HEK293 (cell line): ENCODE measurements at regions not wholly inside any gene's neighbourhood (a gene's known extent, or its start where the extent isn't known, plus 50 kb on each side); places are given as distances from the start of the nearest gene placed in this dataset.

Source experiments
- CTCF ChIA-PET: fragments of 350-600 bp; formaldehyde crosslinking; extraction: SDS; loops from one replicate; lab custom pipeline; 2021; ENCODE audit warnings: antibody characterized with exemption; lab: Yijun Ruan, JAX
- POLR2A ChIA-PET: fragments of 300-600 bp; formaldehyde crosslinking; extraction: SDS; loops from one replicate; lab custom pipeline; 2020; ENCODE audit warnings: antibody characterized with exemption, inconsistent platforms; lab: Yijun Ruan, JAX
- H3K27ac ChIP-seq: fragments of 200-500 bp; sonication (Bioruptor generic); 2 replicates; pipeline ENCODE4 v1.5.1; 2014; ENCODE audit warnings: low read depth, low read length, control low read depth, inconsistent platforms; ENCODE audit errors: extremely low read depth
- H3K36me3 ChIP-seq, 2 experiments: fragments of 200-500 bp in 1 of 2; sonication (Bioruptor generic) in 1 of 2; 1 replicate in 1 of 2; 2 replicates in 1 of 2; pipeline ENCODE4 v1.5.1; 2014 to 2017; ENCODE audit warnings: inconsistent platforms in 2 of 2, low read length in 2 of 2; ENCODE audit not compliant: control insufficient read depth in 2 of 2, insufficient read depth in 1 of 2
- H3K4me1 ChIP-seq: fragments of 200-500 bp; sonication (Bioruptor generic); 2 replicates; pipeline ENCODE4 v1.5.1; 2014; ENCODE audit warnings: mild to moderate bottlenecking, low read length, inconsistent platforms; ENCODE audit not compliant: control insufficient read depth, insufficient read depth
- H3K4me3 ChIP-seq: 2 replicates; pipeline ENCODE4 v1.5.1; 2011; ENCODE audit warnings: low read depth, mild to moderate bottlenecking, control low read depth, low read length, moderate library complexity
- H3K9me3 ChIP-seq: fragments of 200-500 bp; sonication (Bioruptor generic); 2 replicates; pipeline ENCODE4 v1.5.1; 2014; ENCODE audit warnings: low read depth, low read length, inconsistent platforms; ENCODE audit not compliant: control insufficient read depth, insufficient read depth
- KLF7 ChIP-seq: fragments of 450-650 bp; formaldehyde crosslinking; IDR thresholded peaks from 2 replicates; pipeline ENCODE4 v1.5.1; 2016; ENCODE audit warnings: missing biosample characterization, missing genetic modification characterization, borderline replicate concordance
- SP2 ChIP-seq: fragments of 450-650 bp; formaldehyde crosslinking; IDR thresholded peaks from 2 replicates; pipeline ENCODE4 v1.5.1; 2016; ENCODE audit warnings: missing biosample characterization, missing genetic modification characterization
- YY1 ChIP-seq: fragments of 450-650 bp; formaldehyde crosslinking; IDR thresholded peaks from 2 replicates; pipeline ENCODE4 v1.5.1; 2018; ENCODE audit warnings: missing biosample characterization, missing genetic modification characterization
- ZBTB21 ChIP-seq: fragments of 450-650 bp; formaldehyde crosslinking; IDR thresholded peaks from 2 replicates; pipeline ENCODE4 v1.5.1; 2017; ENCODE audit warnings: missing biosample characterization, missing genetic modification characterization
- ZFP3 ChIP-seq: fragments of 450-650 bp; formaldehyde crosslinking; IDR thresholded peaks from 2 replicates; pipeline ENCODE4 v1.5.1; 2016; ENCODE audit warnings: low read depth, missing biosample characterization, missing genetic modification characterization
- ZNF114 ChIP-seq: fragments of 450-650 bp; formaldehyde crosslinking; IDR thresholded peaks from 2 replicates; pipeline ENCODE4 v1.5.0; 2017; ENCODE audit warnings: missing biosample characterization, missing genetic modification characterization
- ZNF132 ChIP-seq: fragments of 450-650 bp; formaldehyde crosslinking; IDR thresholded peaks from 2 replicates; pipeline ENCODE4 v1.5.1; 2017; ENCODE audit warnings: missing biosample characterization, missing genetic modification characterization, borderline replicate concordance
- ZNF16 ChIP-seq: fragments of 450-650 bp; formaldehyde crosslinking; IDR thresholded peaks from 2 replicates; pipeline ENCODE4 v1.5.1; 2016; ENCODE audit warnings: low read depth, missing biosample characterization, missing genetic modification characterization
- ZNF302 ChIP-seq: fragments of 450-650 bp; formaldehyde crosslinking; IDR thresholded peaks from 2 replicates; pipeline ENCODE4 v1.5.1; 2016; ENCODE audit warnings: missing biosample characterization, missing genetic modification characterization, low read depth
- ZNF37A ChIP-seq: fragments of 450-650 bp; IDR thresholded peaks from 2 replicates; pipeline ENCODE4 v1.5.1; 2018; ENCODE audit warnings: missing biosample characterization, missing genetic modification characterization
- ZNF473 ChIP-seq: fragments of 450-650 bp; formaldehyde crosslinking; IDR thresholded peaks from 2 replicates; pipeline ENCODE4 v1.5.1; 2017; ENCODE audit warnings: missing biosample characterization, missing genetic modification characterization
- ZNF48 ChIP-seq: fragments of 450-650 bp; formaldehyde crosslinking; IDR thresholded peaks from 2 replicates; pipeline ENCODE4 v1.5.1; 2016; ENCODE audit warnings: missing biosample characterization, missing genetic modification characterization
- ZNF555 ChIP-seq: fragments of 450-650 bp; formaldehyde crosslinking; conservative IDR thresholded peaks from 2 replicates; pipeline ENCODE4 v1.5.1; 2017; ENCODE audit warnings: missing biosample characterization, mild to moderate bottlenecking, missing genetic modification characterization, inconsistent platforms
- ZNF600 ChIP-seq: fragments of 450-650 bp; formaldehyde crosslinking; IDR thresholded peaks from 2 replicates; pipeline ENCODE4 v1.5.1; 2016; ENCODE audit warnings: missing biosample characterization, missing genetic modification characterization
- ZNF777 ChIP-seq: fragments of 450-650 bp; formaldehyde crosslinking; IDR thresholded peaks from 2 replicates; pipeline ENCODE4 v1.5.1; 2017; ENCODE audit warnings: missing biosample characterization, missing genetic modification characterization, borderline replicate concordance
- ZSCAN16 ChIP-seq: fragments of 450-650 bp; formaldehyde crosslinking; IDR thresholded peaks from 2 replicates; pipeline ENCODE4 v1.5.1; 2016; ENCODE audit warnings: missing biosample characterization, missing genetic modification characterization
- TF ChIP-seq, protein P1 (sequence below): fragments of 450-650 bp; formaldehyde crosslinking; IDR thresholded peaks from 2 replicates; pipeline ENCODE4 v1.5.1; 2016; ENCODE audit warnings: missing biosample characterization, missing genetic modification characterization
- TF ChIP-seq, protein P2 (sequence below): fragments of 450-650 bp; formaldehyde crosslinking; IDR thresholded peaks from 2 replicates; pipeline ENCODE4 v1.5.1; 2016; ENCODE audit warnings: missing biosample characterization, missing genetic modification characterization, low read depth
- TF ChIP-seq, protein P3 (sequence below): fragments of 450-650 bp; IDR thresholded peaks from 2 replicates; pipeline ENCODE4 v1.5.1; 2018; ENCODE audit warnings: missing biosample characterization, missing genetic modification characterization
- TF ChIP-seq, protein P4 (sequence below): fragments of 450-650 bp; formaldehyde crosslinking; IDR thresholded peaks from 2 replicates; pipeline ENCODE4 v1.5.1; 2016; ENCODE audit warnings: missing biosample characterization, missing genetic modification characterization
- TF ChIP-seq, protein P5 (sequence below): fragments of 450-650 bp; formaldehyde crosslinking; IDR thresholded peaks from 2 replicates; pipeline ENCODE4 v1.5.1; 2016; ENCODE audit warnings: missing biosample characterization, missing genetic modification characterization
- TF ChIP-seq, protein P6 (sequence below): fragments of 450-650 bp; formaldehyde crosslinking; IDR thresholded peaks from 2 replicates; pipeline ENCODE4 v1.5.1; 2017; ENCODE audit warnings: missing biosample characterization, missing genetic modification characterization
- TF ChIP-seq, protein P7 (sequence below): fragments of 450-650 bp; formaldehyde crosslinking; IDR thresholded peaks from 2 replicates; pipeline ENCODE4; 2016; ENCODE audit warnings: missing biosample characterization, missing genetic modification characterization

DNA sequence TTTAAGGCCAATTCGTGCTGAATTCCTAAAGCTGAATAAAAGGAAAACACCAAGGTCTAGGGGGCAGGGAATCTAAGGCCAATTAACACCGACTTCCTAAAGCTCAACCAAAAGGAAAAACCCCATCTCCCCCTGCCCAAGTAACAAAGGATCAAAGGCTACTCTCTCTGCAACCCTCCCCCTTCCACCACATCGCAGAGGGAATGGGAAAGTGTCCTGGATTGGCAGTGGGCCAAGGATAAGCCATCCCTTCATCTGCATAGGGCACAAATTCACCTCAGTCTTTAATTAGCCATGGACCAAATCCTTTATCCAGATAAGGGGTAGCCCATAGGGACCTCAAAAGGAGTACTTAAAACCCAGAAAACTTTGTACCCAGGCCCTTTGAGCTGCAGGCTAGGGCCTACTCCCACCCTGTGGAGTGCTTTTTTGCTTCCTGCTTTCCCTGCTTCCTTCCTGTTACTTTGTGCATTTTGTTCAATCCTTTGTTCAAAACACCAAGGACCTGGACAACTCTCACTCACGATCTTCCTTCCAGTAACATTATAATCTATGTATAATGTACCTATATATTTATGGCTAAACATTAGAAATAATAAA, 2119.8 kb upstream of the CELF4 start:
- Histone ChIP-seq H3K4me3 (no peak overlapping the region), H3K9me3 (no peaks in the 10 kb centered on the region), H3K27ac (no peak overlapping the region), H3K36me3 (no peaks in the 10 kb centered on the region), H3K4me1 (no peaks in the 10 kb centered on the region)
- ChIA-PET CTCF (no interaction called here), POLR2A (no interaction called here)
- TF ChIP-seq ZNF114 (tag by site-specific recombination), result no peak
- TF ChIP-seq ZBTB21 (tag by site-specific recombination), result no peak
- TF ChIP-seq, protein P1, sequence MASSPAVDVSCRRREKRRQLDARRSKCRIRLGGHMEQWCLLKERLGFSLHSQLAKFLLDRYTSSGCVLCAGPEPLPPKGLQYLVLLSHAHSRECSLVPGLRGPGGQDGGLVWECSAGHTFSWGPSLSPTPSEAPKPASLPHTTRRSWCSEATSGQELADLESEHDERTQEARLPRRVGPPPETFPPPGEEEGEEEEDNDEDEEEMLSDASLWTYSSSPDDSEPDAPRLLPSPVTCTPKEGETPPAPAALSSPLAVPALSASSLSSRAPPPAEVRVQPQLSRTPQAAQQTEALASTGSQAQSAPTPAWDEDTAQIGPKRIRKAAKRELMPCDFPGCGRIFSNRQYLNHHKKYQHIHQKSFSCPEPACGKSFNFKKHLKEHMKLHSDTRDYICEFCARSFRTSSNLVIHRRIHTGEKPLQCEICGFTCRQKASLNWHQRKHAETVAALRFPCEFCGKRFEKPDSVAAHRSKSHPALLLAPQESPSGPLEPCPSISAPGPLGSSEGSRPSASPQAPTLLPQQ (tag by site-specific recombination), result no peak
- TF ChIP-seq, protein P2, sequence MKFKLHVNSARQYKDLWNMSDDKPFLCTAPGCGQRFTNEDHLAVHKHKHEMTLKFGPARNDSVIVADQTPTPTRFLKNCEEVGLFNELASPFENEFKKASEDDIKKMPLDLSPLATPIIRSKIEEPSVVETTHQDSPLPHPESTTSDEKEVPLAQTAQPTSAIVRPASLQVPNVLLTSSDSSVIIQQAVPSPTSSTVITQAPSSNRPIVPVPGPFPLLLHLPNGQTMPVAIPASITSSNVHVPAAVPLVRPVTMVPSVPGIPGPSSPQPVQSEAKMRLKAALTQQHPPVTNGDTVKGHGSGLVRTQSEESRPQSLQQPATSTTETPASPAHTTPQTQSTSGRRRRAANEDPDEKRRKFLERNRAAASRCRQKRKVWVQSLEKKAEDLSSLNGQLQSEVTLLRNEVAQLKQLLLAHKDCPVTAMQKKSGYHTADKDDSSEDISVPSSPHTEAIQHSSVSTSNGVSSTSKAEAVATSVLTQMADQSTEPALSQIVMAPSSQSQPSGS (tag by site-specific recombination), result no peak
- no peak for TF ChIP-seq ZSCAN16
- TF ChIP-seq, protein P3, sequence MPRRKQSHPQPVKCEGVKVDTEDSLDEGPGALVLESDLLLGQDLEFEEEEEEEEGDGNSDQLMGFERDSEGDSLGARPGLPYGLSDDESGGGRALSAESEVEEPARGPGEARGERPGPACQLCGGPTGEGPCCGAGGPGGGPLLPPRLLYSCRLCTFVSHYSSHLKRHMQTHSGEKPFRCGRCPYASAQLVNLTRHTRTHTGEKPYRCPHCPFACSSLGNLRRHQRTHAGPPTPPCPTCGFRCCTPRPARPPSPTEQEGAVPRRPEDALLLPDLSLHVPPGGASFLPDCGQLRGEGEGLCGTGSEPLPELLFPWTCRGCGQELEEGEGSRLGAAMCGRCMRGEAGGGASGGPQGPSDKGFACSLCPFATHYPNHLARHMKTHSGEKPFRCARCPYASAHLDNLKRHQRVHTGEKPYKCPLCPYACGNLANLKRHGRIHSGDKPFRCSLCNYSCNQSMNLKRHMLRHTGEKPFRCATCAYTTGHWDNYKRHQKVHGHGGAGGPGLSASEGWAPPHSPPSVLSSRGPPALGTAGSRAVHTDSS (tag by site-specific recombination), result no peak
- no peak for TF ChIP-seq KLF7 (tag by site-specific recombination)
- no peak for TF ChIP-seq ZNF473
- no peak for TF ChIP-seq YY1 (tag by site-specific recombination)
- TF ChIP-seq ZNF600 (tag by site-specific recombination), result no peak
- TF ChIP-seq, protein P4, sequence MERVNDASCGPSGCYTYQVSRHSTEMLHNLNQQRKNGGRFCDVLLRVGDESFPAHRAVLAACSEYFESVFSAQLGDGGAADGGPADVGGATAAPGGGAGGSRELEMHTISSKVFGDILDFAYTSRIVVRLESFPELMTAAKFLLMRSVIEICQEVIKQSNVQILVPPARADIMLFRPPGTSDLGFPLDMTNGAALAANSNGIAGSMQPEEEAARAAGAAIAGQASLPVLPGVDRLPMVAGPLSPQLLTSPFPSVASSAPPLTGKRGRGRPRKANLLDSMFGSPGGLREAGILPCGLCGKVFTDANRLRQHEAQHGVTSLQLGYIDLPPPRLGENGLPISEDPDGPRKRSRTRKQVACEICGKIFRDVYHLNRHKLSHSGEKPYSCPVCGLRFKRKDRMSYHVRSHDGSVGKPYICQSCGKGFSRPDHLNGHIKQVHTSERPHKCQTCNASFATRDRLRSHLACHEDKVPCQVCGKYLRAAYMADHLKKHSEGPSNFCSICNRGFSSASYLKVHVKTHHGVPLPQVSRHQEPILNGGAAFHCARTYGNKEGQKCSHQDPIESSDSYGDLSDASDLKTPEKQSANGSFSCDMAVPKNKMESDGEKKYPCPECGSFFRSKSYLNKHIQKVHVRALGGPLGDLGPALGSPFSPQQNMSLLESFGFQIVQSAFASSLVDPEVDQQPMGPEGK (tag by site-specific recombination), result no peak
- TF ChIP-seq, protein P5, sequence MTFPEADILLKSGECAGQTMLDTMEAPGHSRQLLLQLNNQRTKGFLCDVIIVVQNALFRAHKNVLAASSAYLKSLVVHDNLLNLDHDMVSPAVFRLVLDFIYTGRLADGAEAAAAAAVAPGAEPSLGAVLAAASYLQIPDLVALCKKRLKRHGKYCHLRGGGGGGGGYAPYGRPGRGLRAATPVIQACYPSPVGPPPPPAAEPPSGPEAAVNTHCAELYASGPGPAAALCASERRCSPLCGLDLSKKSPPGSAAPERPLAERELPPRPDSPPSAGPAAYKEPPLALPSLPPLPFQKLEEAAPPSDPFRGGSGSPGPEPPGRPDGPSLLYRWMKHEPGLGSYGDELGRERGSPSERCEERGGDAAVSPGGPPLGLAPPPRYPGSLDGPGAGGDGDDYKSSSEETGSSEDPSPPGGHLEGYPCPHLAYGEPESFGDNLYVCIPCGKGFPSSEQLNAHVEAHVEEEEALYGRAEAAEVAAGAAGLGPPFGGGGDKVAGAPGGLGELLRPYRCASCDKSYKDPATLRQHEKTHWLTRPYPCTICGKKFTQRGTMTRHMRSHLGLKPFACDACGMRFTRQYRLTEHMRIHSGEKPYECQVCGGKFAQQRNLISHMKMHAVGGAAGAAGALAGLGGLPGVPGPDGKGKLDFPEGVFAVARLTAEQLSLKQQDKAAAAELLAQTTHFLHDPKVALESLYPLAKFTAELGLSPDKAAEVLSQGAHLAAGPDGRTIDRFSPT (tag by site-specific recombination), result no peak
- TF ChIP-seq ZNF37A, result no peak
- no peak for TF ChIP-seq ZNF555 (tag by site-specific recombination)
- no peak for TF ChIP-seq ZNF16 (tag by site-specific recombination)
- no peak for TF ChIP-seq ZNF132

DNA sequence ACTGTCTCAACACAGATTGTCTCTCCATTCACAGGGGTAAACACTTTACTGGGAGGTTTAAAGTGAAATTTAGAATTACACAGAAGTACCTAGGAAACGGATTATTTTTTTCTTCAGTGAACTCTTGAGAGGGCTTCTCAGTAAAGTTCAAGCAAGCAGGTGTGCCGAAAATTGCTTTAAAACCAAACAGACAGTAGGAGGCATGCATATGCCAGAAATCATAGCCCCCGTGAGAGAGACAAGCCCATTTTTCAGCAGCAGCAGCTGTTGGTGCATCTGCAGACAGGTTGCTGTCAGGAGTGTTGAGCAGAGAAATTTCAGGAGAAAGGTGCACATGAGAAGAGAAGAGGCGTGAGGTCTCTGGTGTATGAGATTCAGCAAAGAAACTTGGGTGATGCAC, 2115.5 kb upstream of the CELF4 start:
- ChIA-PET POLR2A (no interaction called here), CTCF (no interaction called here)
- Histone ChIP-seq H3K4me3 (no peak overlapping the region), H3K4me1 (no peaks in the 10 kb centered on the region), H3K36me3 (no peaks in the 10 kb centered on the region), H3K27ac (no peak overlapping the region), H3K9me3 (no peaks in the 10 kb centered on the region)
- TF ChIP-seq, protein P6, sequence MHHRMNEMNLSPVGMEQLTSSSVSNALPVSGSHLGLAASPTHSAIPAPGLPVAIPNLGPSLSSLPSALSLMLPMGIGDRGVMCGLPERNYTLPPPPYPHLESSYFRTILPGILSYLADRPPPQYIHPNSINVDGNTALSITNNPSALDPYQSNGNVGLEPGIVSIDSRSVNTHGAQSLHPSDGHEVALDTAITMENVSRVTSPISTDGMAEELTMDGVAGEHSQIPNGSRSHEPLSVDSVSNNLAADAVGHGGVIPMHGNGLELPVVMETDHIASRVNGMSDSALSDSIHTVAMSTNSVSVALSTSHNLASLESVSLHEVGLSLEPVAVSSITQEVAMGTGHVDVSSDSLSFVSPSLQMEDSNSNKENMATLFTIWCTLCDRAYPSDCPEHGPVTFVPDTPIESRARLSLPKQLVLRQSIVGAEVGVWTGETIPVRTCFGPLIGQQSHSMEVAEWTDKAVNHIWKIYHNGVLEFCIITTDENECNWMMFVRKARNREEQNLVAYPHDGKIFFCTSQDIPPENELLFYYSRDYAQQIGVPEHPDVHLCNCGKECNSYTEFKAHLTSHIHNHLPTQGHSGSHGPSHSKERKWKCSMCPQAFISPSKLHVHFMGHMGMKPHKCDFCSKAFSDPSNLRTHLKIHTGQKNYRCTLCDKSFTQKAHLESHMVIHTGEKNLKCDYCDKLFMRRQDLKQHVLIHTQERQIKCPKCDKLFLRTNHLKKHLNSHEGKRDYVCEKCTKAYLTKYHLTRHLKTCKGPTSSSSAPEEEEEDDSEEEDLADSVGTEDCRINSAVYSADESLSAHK, result no peak
- no peak for TF ChIP-seq ZNF777
- TF ChIP-seq ZNF48 (tag by site-specific recombination), result no peak
- TF ChIP-seq SP2, result no peak
- no peak for TF ChIP-seq ZNF302
- no peak for TF ChIP-seq ZFP3 (tag by site-specific recombination)
- TF ChIP-seq, protein P7, sequence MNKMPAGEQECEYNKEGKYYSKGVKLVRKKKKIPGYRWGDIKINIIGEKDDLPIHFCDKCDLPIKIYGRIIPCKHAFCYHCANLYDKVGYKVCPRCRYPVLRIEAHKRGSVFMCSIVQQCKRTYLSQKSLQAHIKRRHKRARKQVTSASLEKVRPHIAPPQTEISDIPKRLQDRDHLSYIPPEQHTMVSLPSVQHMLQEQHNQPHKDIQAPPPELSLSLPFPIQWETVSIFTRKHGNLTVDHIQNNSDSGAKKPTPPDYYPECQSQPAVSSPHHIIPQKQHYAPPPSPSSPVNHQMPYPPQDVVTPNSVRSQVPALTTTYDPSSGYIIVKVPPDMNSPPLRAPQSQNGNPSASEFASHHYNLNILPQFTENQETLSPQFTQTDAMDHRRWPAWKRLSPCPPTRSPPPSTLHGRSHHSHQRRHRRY (tag by site-specific recombination), result no peak
